ENCODE measurements at regions not wholly inside any gene's neighbourhood (a gene's known extent, or its start where the extent isn't known, plus 50 kb on each side); places are given as distances from the start of the nearest gene placed in this dataset.

- DNase-seq (no peak), ATAC-seq (no peak)
These were observed 50.2 kb upstream of the VGLL3 start for GRCh38 chr3:87041191-87041590.

Measured in stimulated activated naive CD8-positive, alpha-beta T cell treated with anti-CD3 and anti-CD28 coated beads, Interleukin-15, Interleukin-2, amounts not matched to agents 100 U/mL and 50 U/mL, for 24 hours (primary cell).